HG02678 (cell line): ENCODE measurements at regions not wholly inside any gene's neighbourhood (a gene's known extent, or its start where the extent isn't known, plus 50 kb on each side); places are given as distances from the start of the nearest gene placed in this dataset.

Source experiments
- ATAC-seq: cut with Tn5 transposase; IDR thresholded peaks from one replicate; pipeline ENCODE4 v1.9.1; 2021; ENCODE audit warnings: mild to moderate bottlenecking, moderate library complexity; ENCODE audit not compliant: unreplicated experiment

DNA sequence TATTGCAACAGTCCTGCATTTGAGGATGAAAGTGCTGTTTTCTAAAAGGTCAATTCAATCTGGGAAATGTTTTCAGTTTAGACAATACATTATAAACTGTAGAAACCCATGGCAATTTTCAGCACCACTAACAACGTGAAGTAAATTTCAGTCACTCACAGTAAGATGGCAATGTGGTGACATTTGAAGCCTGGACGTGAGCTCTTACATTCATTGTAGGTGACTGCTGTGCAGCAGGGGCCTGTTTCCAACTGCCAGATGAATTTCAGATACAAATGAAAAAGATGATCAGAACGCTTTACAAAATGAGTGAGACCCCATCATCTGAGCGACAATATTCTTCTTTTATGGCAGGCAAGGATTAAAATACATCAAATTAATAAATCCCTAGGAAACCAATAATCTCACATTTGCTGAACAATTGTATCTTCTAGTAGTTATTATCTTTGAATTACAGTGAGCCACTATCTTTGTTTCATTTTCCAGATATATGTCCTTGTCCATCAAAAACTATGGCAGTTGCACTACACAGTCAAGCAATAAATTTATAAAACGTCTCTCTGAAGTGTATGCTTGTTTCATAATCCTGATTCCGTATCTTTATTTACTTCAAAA lies 1816.8 kb downstream of the OLFM4 start:
- ATAC-seq, result no peak

DNA sequence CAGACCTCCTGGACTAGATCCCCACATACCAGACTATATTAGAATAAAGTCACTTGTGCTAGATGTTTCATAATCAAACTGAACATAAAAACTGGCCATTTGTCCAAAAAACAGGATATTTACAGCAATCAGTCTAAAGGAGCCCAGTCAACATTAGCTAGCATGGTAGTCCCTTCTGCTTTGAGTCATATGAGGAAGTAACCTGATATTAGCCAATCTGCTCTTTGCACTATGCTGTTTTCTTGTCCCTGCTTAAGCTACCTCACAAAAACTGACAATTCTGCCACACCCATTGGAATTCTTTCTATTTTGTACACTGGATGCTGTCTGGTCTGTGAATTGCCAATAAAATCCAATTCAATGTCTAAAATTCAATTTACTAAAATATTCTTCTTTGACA lies 1824.2 kb downstream of the OLFM4 start:
- ATAC-seq, result no peak

DNA sequence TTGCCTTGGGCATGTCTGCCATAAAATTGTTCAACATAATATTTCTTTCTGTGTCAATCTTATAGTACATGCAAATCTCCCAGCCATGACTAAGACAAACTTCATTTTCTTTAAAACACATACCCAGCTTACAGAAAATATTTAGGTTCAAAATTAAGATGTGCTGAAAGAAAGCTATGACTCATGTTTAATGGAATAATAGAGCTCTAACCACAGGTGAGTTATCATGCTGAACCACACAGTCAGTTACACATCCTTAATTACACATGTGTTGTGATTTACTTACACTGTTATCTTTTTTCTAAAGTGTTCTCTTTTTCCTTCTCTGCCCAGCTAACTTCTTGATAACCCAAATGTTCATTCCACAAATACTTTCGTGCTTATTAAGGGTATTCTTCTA lies 1831.2 kb downstream of the OLFM4 start:
- no peak for ATAC-seq

DNA sequence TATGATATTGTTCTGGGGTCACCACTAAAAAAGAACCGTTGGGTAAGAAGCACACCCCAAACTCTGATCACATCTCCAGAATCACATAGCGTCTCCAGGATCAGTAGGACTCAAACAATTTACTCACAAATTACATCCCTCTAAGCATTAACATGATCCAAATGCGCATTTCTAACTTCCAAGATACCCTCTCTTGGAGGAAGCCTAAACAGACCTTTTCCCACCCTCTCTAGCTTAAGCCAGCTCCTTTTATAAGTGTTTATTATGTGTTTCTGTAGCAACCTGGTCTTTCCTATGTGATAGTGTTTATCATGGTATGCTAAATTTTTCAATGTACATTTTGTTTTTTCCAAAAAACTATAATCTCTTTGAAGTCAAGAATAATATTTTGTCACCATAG lies 1846.5 kb downstream of the OLFM4 start:
- no peak for ATAC-seq

DNA sequence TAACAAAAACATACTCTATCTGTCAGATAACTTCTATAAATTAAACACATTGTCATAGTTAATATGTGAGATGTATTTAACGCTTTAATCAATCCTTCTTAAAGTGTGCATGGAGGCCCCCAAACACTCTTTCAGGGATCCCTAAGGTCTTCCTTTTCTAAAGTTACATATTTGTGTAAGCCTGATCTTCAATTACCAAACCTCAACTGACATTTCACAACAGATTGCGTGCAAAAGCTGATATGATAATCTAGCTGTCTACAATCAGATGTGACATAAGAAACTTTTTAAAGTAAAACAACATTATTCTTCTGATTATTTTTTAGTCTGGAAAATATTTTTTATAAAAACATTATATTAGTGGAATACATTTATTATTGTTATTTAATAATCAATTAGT lies 1850.4 kb downstream of the OLFM4 start:
- no peak for ATAC-seq

DNA sequence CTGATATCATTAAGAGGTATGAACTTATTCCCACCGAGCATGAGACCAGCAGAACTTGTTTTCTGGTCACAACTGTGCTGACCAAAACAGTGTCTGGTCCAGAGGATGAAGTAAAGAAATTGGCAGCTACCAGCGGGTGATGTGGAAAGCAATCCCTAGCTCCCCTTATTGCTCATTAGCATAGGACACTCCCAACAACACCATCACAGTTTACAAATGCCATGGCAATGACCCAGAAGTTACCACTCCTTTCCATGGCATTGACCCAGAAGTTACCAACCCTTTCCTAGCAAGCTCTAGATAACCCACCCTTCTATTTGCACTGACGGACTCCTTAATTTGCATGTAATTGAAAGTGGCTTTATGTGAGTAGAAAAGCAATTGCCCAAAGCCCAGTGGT lies 1856.1 kb downstream of the OLFM4 start:
- no peak for ATAC-seq

DNA sequence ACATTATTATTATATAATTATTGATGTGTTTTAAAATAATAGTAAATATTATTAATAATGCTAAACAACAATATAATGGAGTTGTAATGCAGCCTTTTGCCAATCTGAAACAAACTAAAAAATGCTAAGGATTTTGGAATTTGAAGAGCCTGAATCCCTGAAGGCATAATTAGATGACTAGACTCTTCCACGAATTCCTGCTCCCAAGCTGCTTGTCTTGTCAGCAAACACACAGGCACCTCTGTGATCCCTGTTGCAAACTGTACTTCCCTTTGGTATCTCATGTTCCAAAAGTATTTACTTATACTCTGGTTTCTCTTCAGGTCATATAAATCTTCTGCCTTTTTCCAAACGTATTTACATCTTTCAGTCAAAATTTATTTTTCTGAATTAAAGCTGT lies 1862.4 kb downstream of the OLFM4 start:
- ATAC-seq, result no peak

DNA sequence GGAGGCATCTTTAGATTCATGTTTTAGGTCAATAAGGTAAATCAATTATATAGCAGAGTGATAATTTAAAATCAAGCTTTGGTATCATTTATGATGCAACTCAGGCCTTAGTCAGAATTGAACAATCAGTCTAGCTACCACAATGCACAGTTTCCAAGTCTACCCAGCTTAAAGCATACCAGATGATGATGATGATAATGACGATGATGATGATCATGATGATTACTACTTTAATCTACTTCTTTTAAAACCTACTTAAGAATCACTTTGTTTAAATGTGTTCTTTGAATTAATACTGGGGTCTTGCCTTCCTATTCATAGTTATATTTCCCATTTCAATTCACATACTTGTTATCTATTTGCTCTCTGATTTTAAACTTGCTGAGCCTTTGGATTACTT lies 1872.7 kb downstream of the OLFM4 start:
- no peak for ATAC-seq

DNA sequence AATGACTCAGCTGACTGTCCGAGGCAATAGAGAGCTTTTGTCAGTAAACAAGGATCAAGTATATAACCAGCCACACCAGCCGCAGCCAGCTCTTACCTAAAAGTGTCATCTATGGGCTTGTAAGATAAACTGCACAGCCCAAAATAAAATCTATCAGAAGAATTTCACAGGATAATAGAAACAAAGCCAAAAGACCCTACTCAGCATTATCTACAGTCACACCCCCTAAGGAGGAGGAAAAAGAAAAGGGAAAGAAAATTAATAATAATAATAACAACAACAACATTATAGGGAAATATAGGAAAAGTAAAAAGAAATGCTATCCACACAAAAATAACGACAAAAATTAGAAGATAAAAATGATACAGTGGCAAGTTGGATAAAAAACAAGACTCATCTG lies 1883.8 kb downstream of the OLFM4 start:
- no peak for ATAC-seq

DNA sequence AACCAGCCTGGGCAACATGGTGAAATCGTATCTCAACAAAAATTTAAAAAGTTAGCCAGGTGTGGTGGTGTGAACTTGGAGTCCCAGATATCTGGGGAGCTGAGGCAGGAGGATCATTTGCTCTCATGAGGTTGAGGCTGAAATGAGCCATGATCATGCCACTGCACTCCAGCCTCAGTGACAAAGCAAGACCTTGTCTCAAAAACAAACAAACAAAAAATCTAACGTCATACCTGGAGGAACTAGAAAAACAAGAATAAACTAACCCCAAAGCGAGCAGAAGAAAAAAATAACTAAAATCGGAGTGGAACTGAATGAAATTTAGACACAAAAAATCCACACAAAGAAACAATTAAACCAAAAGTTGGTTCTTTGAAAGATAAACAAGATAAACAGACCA lies 1885.1 kb downstream of the OLFM4 start:
- no peak for ATAC-seq

DNA sequence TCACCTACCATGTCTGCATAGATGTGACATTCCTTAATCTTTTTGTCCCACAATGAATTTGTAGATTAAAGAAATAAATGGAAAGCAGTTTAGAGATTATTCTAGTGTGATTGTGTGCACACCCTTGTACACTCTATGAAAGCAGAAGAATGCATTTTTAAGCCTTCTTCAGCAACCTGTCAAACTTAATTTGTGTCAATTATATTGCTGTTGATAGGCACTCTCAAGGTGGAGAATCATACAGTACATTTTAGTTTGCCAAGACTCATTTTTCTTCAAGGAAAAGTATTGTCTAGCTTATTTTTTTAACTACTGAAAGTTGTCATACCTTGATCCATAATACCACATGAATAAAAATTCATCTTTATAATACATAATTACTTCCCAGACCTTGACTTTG lies 1898.9 kb downstream of the OLFM4 start:
- no peak for ATAC-seq

DNA sequence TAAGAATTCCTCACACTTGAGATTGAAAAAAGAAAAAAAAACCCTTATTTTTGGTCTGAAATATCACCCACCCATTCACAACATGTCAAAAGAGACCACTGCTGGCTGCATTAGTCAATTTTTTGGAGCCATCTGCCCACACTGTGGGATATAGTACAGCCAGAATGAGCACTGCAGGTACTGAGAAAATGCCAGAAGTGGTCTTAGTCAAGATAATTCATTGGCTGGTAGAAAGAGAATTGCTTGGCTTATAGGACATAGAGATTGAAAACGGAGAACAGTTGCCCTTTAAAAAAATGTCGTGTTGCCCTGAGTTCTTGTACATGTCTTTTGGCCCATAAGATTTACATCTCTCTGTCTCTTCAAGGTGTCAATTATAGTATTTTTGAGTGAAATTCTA lies 1899.5 kb downstream of the OLFM4 start:
- no peak for ATAC-seq

DNA sequence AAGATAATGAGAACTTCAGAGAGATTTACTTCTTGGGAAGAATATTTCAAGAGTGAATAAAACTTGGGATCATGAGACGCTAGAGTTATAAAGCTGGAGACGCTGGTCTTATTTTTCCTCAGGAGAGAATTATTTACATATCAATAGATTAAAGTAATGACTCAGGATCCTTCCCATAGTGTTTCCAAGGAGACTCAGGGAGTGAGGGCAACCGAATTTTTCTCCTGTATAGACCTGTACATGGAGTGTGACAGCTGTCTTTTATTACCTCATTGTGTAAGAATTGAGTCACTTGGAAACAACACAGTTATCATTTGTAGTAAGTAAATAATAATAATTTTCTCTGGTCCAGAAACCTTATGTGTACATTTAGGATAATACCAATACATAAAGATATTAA lies 1905.5 kb downstream of the OLFM4 start:
- no peak for ATAC-seq

DNA sequence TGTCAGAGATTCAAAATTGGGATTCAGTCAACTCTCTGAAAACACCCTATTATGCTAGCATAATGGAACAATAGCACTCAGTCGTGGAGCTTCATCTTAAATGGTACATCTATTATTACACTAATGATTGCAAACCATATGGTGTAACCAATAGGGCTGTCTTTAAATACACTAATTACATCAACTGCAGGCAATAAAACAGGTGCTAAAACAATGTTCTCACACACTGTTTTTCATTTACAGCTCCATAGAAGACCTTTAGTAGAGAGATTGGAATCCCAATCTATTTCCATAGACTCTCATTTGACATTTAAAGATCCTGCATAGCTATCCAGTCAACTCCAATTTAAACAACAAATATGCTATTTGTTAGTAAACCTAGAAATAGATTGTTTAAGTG lies 1917.4 kb downstream of the OLFM4 start:
- no peak for ATAC-seq

DNA sequence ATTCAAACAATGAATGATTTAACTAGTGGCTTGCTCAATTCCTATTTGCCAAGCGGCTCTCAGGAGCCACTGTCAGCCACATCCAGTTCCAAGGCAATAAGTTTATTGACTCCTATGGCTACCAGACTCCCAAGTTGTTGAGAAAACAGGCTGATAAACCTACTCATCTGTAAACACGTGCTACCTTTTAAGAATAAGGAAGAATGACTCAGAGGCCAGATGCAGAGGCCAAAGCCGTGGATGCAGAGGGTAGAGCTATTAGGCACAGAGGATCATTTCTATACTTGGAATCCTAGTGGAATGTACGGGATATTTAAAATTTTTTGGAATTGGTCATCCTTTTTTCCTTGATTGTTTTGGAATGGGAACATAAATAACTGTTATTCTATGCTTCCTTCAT lies 1921.1 kb downstream of the OLFM4 start:
- ATAC-seq, result no peak

DNA sequence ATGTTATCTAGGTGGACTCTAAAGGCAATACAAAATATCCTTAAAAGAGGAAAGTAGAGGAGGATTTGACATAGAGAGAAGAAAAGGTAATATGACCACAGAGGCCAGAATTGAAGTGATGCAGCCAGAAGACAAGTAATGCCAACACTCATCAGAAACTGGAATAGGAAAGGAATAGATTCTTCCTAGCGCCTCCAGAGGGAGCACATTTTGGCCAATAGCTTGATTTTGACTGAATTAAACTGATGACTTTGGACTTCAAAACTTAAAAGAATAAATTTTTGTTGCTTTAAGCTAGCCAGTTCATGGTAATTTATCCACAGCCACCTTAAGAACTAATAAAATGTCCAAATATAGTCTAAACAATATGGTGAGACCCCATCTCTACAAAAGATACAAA lies 1921.9 kb downstream of the OLFM4 start:
- ATAC-seq, result no peak

DNA sequence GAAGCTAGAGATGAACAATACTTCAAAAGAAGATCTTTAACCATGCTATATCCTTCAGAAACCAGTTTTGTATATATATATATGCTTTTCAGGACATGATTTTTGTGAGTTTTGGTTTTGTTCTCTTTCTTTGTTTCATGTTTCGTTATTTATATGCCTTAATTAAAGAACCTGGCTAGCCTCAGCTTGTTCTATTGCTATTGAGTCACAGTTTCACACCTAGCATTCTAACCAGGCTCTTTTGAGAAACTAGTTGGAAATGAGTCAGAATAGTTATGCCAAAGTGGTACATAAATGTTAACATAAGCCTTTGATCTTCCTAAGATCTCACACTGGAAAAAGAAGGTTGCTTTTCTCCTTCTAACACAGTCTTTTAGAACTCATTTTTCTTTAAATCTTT lies 1925.2 kb downstream of the OLFM4 start:
- ATAC-seq, result no peak

DNA sequence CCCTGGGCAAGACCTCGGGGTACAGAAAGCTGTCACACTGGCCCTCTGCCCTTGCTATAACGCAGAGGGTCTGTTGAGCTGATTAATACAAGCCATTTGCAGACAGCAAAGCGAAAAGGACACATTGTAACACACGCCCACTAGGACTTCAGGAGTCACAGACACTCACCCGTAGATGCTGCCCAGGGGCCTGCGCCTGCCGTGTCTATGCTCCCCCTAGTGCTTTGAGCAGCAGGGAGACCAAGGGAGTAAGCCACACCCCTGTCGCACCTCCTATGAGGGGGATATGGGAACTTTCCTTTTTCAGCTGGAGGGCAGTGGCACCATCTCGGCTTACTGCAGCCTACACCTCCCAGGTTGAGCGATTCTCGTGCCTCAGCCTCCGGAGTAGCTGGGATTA lies 1930.2 kb downstream of the OLFM4 start:
- no peak for ATAC-seq

DNA sequence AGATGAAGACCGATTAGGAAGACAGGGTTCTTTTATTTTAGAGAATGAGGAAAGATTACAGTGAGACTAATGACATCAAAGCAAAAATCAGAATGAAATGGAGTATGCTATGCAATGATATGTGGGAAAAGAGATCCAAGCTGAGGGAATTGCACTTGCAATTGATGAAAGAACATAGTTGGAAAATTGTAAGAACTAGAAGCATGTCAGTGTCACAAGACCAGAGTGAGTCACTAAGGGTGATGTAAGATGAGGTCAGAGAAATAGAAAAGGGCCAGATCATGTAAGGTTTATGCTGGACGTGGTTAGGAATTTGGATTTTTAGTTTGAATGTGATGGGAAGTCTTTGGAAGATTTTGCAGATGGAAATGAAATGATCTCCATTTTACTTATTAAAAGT lies 1937.3 kb downstream of the OLFM4 start:
- no peak for ATAC-seq

DNA sequence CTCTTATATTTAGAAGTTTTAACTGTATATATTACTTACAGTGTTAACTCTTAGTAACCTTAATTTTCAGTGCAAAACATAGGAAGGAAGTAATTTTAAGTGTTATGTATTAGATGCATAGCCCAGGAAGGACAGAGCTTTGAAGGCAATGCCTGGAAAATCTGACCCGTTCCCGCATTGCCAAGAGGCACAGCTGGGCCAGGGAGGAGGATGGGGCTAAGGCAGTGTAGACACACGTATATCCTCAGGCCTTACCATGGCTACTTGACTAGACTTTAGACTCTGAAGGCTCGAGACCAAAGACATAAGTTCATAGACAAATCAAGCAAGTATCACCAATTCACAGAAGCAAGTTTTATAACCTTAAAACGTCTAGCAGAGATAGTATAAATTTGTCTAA lies 1944.2 kb downstream of the OLFM4 start:
- ATAC-seq, result no peak

DNA sequence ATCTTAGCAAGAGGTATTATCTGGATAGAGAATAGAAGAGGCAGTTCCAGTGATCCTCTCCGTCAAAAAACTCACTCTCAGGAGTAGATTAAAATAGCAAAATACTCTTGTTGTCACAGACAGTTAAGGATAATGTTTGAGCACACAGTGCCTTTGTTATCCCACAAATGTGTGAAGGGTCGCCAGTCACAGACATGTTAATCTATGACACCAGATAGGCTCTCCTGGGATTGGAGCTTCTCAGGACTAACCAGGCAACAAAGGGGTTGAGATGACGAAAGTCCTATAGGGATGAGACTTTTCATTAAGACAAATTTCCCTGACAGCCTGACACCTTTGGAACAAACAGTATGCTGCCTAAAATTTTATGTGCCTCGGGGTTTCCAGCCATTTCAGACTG lies 1947.1 kb downstream of the OLFM4 start:
- no peak for ATAC-seq

DNA sequence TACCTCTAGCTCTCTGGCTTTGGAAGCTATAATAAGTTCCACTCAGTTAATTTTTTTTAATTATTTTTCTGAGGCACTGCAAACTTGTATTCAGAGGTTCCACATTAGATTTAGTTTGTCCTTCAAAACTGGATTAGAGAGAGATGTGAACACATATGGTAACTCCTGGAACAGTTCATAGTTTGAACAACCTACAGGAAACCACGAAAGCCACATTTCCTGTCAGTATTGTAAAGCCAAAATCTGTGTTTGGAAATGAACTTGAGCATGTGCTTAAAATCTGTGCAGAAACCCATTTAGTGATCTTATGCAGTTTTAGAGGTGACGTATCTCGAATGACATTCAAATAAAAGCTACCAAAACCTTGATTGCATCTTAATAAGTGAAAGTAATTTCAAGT lies 1952.0 kb downstream of the OLFM4 start:
- ATAC-seq, result no peak

DNA sequence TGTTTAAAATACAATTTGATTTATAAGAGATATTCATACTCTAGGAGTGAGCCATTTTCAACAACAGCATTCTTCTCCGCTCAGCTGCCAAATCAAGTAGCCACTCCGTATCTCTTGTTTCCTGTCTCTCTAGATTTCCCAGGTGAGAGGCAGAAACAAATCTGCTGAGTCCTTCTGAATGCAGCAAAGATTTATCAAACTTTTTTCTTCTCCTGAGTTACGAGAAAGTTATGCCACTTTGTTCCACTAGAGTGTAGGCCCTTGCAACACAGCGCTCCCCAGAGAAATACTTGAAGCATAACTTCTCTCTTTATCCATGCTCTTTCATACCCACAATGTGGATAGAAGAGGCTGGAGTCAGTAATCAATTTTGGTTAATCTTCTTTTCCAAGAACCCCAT lies 1960.8 kb downstream of the OLFM4 start:
- no peak for ATAC-seq

DNA sequence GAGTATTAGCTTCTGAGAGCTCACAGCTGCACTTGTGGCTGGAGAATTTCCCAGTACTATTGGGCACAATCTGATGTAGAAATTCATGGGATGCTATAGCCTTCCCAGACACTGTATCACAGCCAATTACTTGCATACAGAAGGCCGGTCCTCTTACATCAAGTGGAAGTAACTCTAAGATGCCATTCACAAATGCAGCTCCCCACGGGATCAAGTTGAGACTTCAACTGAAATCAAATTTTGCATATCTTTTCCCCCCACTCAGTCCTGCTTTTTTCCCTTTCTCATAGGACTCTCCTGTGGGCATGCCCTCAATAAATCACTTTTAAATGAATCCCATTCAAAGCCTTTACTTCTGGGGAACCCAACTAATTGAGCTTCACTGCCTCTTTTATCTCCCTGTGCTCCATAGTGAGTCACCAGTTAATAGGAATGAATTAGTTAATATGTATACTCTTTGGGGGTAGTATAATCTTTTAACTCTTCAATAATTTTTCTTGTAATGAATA lies 1970.8 kb downstream of the OLFM4 start:
- no peak for ATAC-seq
